HG02938 (cell line): ENCODE measurements at regions not wholly inside any gene's neighbourhood (a gene's known extent, or its start where the extent isn't known, plus 50 kb on each side); places are given as distances from the start of the nearest gene placed in this dataset.
"Not testable (repeated sequence)": the region's sequence is repeated elsewhere in the genome, so short reads cannot be mapped to it uniquely, and the experiment has no call there.

Experiments
- ATAC-seq: cut with Tn5 transposase; IDR thresholded peaks from one replicate; pipeline ENCODE4 v1.9.1; 2021; ENCODE audit warnings: mild to moderate bottlenecking, moderate library complexity; ENCODE audit not compliant: unreplicated experiment

GRCh38 chr6:22349051-22349450 lies 52.2 kb upstream of the PRL start:
- ATAC-seq: no peak

- ATAC-seq: no peak
Observed at GRCh38 chr6:22349528-22349927, 52.7 kb upstream of the PRL start.

GRCh38 chr6:22350109-22350508 lies 53.3 kb upstream of the PRL start:
- no peak for ATAC-seq

GRCh38 chr6:22353101-22353500 lies 56.3 kb upstream of the PRL start:
- no peak for ATAC-seq

GRCh38 chr6:22356362-22356940 lies 59.6 kb upstream of the PRL start:
- ATAC-seq: no peak

- ATAC-seq: no peak
Observed at GRCh38 chr6:22357724-22358189, 60.9 kb upstream of the PRL start.

GRCh38 chr6:22361576-22361975 lies 64.7 kb upstream of the PRL start:
- no peak for ATAC-seq

GRCh38 chr6:22362361-22362760 lies 65.5 kb upstream of the PRL start:
- ATAC-seq: no peak

GRCh38 chr6:22363166-22363713 lies 66.4 kb upstream of the PRL start:
- ATAC-seq: no peak

- ATAC-seq: no peak
Observed at GRCh38 chr6:22363714-22364239, 66.9 kb upstream of the PRL start.

GRCh38 chr6:22364306-22364705 lies 67.5 kb upstream of the PRL start:
- no peak for ATAC-seq

GRCh38 chr6:22366214-22366613 lies 69.4 kb upstream of the PRL start:
- ATAC-seq: no peak

- ATAC-seq: no peak
Observed at GRCh38 chr6:22367346-22367745, 70.5 kb upstream of the PRL start.

GRCh38 chr6:22368794-22369193 lies 72.0 kb upstream of the PRL start:
- no peak for ATAC-seq

GRCh38 chr6:22372922-22373321 lies 76.1 kb upstream of the PRL start:
- ATAC-seq: peak; percentile 96

GRCh38 chr6:22374950-22375349 lies 78.1 kb upstream of the PRL start:
- not testable (repeated sequence) for ATAC-seq

GRCh38 chr6:22376293-22376692 lies 79.5 kb upstream of the PRL start:
- not testable (repeated sequence) for ATAC-seq

GRCh38 chr6:22378536-22378935 lies 81.7 kb upstream of the PRL start:
- not testable (repeated sequence) for ATAC-seq

GRCh38 chr6:22380236-22380635 lies 83.4 kb upstream of the PRL start:
- no peak for ATAC-seq

- no peak for ATAC-seq
Observed at GRCh38 chr6:22381845-22382544, 85.2 kb upstream of the PRL start.

GRCh38 chr6:22383016-22383415 lies 86.2 kb upstream of the PRL start:
- ATAC-seq: no peak

- ATAC-seq: no peak
Observed at GRCh38 chr6:22392711-22393110, 95.9 kb upstream of the PRL start.
